ENCODE measurements at regions not wholly inside any gene's neighbourhood (a gene's known extent, or its start where the extent isn't known, plus 50 kb on each side); places are given as distances from the start of the nearest gene placed in this dataset.

DNA sequence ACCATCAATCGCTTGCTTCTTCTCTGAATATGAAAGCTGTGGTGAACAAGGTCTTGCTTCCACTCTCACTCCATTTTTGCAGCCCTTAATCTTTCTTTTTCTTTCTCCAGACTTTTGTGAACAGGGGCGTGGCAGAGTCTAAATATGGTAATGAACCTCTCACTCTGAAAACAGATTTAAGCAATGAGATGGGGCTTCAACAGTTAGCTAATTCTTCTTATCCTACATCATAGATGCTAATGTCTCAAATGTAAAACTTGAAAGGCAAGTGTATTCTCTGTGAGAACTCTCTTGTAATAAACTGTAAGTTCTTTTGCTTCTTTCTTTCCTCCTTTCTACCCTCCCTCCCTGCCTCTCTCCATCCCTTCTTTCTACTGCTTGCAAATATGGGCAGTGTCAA, 106.5 kb upstream of the ANK2 start:
- in situ Hi-C loops (cut with MboI) (no loop called here), intact Hi-C loops (cut with micrococcal nuclease) (no loop called here)
- CTCF ChIA-PET (ENCODE audit: low intra/inter-chr PET ratio): no interaction called here
- Histone ChIP-seq H3K79me2 (ENCODE audit: control insufficient read depth, insufficient read depth, low read length) (no peaks in the 10 kb centered on the region), H3K9me1 (ENCODE audit: control insufficient read depth, insufficient read depth, low read length) (no peaks in the 10 kb centered on the region), H3K4me3 (no peak overlapping the region), H3K27me3 (ENCODE audit: control insufficient read depth in 2 of 2, insufficient read depth in 2 of 2, low read length in 2 of 2) (no peaks in the 10 kb centered on the region), H3K36me3 (ENCODE audit: control insufficient read depth, insufficient read depth, low read length) (no peaks in the 10 kb centered on the region), H3K4me2 (ENCODE audit: insufficient read depth, low read length) (no peak overlapping the region), H3K4me1 (replicated peaks in 1 of 2; ENCODE audit: control insufficient read depth in 2 of 2, insufficient read depth in 2 of 2, low read length in 2 of 2) (no peaks in the 10 kb centered on the region), H3K27ac (ENCODE audit: extremely low read depth, low read depth, low read length) (no peak overlapping the region), H3K9me3 (replicated peaks; ENCODE audit: control insufficient read depth, insufficient read depth, low read depth, low read length) (no peaks in the 10 kb centered on the region), H4K20me1 (replicated peaks; ENCODE audit: control insufficient read depth, insufficient read depth, low read length) (no peaks in the 10 kb centered on the region), H3K9ac (ENCODE audit: insufficient read depth in 1 of 2, low read depth in 2 of 2, low read length in 2 of 2) (no peak overlapping the region), H2AFZ (ENCODE audit: low read depth, low read length) (no peak overlapping the region)
- 0% methylated on average over 2 of the region's 2 CpGs for WGBS (ENCODE audit: insufficient coverage, low coverage, missing lambda C conversion rate)
- DNase-seq (ENCODE audit: extremely low read depth in 1 of 4, low spot score in 3 of 4): no peak
- TF ChIP-seq ZNF766 (CRISPR knock-in tag; conservative IDR thresholded peaks at IDR 0.05): no peak
- no peak for TF ChIP-seq BRD4 (IDR thresholded peaks at IDR 0.05)
- TF ChIP-seq ZNF551 (CRISPR knock-in tag; IDR thresholded peaks at IDR 0.05): no peak
- TF ChIP-seq MAFF (IDR thresholded peaks at IDR 0.05; ENCODE audit: low read length): no peak
- ATAC-seq: no peak
- no TSS peak for BruUV-seq (replicated peaks)
- FAIRE-seq: no peak
- POLR2A ChIA-PET: no interaction called here

DNA sequence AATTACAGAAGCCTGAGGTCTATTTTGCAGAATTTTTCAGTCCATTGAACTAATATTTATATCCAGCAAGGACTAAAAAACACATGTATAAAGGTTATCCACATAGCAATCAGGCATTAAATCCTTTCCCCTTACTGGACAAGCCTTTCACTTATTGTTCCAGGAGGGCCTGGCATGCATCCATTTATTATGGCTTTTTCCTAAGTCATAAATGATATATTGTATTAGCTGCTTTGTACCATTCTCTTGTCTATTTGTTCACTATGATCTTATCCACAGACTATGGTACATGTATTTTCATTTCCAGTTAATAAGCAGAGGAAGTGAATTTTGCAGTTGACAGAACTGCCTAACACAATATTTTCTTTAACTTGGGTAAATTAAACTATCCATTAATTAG, 105.4 kb upstream of the ANK2 start:
- Histone ChIP-seq H3K4me2 (ENCODE audit: insufficient read depth, low read length) (no peak overlapping the region), H3K9me1 (ENCODE audit: control insufficient read depth, insufficient read depth, low read length) (no peaks in the 10 kb centered on the region), H3K27ac (ENCODE audit: extremely low read depth, low read depth, low read length) (no peak overlapping the region), H3K36me3 (ENCODE audit: control insufficient read depth, insufficient read depth, low read length) (no peaks in the 10 kb centered on the region), H3K4me1 (replicated peaks in 1 of 2; ENCODE audit: control insufficient read depth in 2 of 2, insufficient read depth in 2 of 2, low read length in 2 of 2) (no peaks in the 10 kb centered on the region), H2AFZ (ENCODE audit: low read depth, low read length) (no peak overlapping the region), H3K9me3 (replicated peaks; ENCODE audit: control insufficient read depth, insufficient read depth, low read depth, low read length) (no peaks in the 10 kb centered on the region), H3K9ac (ENCODE audit: insufficient read depth in 1 of 2, low read depth in 2 of 2, low read length in 2 of 2) (no peak overlapping the region), H3K79me2 (ENCODE audit: control insufficient read depth, insufficient read depth, low read length) (no peaks in the 10 kb centered on the region), H3K4me3 (no peak overlapping the region), H4K20me1 (replicated peaks; ENCODE audit: control insufficient read depth, insufficient read depth, low read length) (no peaks in the 10 kb centered on the region), H3K27me3 (ENCODE audit: control insufficient read depth in 2 of 2, insufficient read depth in 2 of 2, low read length in 2 of 2) (no peaks in the 10 kb centered on the region)
- DNase-seq (ENCODE audit: extremely low read depth in 1 of 4, low spot score in 3 of 4) (no peak), ATAC-seq (no peak), FAIRE-seq (no peak)
- ChIA-PET CTCF (ENCODE audit: low intra/inter-chr PET ratio) (no interaction called here), POLR2A (interaction anchor here (0.6 kb wide), 1 partner anchor 490 kb away, joined by 3 read pairs; no protein-coding TSS in a partner anchor)
- TF ChIP-seq TEAD2 (tag; IDR thresholded peaks at IDR 0.05) (no peak), NFIC (IDR thresholded peaks at IDR 0.05) (no peak), BMI1 (IDR thresholded peaks at IDR 0.05; ENCODE audit: low read length) (no peak), JUNB (CRISPR knock-in tag; conservative IDR thresholded peaks at IDR 0.05) (no peak), ZNF561 (CRISPR knock-in tag; conservative IDR thresholded peaks at IDR 0.05) (no peak), XRCC5 (IDR thresholded peaks at IDR 0.05; ENCODE audit: low read depth, low read length) (no peak)
- no TSS peak for BruUV-seq (replicated peaks)
- intact Hi-C loops (cut with micrococcal nuclease): no loop called here
- in situ Hi-C loops (cut with MboI): no loop called here
